Stimulated activated CD8-positive, alpha-beta memory T cell treated with anti-CD3 and anti-CD28 coated beads, Interleukin-4, amount 100 ng/mL, for 4 hours (primary cell): ENCODE measurements at regions not wholly inside any gene's neighbourhood (a gene's known extent, or its start where the extent isn't known, plus 50 kb on each side); places are given as distances from the start of the nearest gene placed in this dataset.

Experiments
- DNase-seq, 2 donors: peaks; one replicate each; pipeline ENCODE4 v3.0.0-alpha.2; 2020; ENCODE audit warnings: low read depth in 2 of 2, low spot score in 1 of 2

DNA sequence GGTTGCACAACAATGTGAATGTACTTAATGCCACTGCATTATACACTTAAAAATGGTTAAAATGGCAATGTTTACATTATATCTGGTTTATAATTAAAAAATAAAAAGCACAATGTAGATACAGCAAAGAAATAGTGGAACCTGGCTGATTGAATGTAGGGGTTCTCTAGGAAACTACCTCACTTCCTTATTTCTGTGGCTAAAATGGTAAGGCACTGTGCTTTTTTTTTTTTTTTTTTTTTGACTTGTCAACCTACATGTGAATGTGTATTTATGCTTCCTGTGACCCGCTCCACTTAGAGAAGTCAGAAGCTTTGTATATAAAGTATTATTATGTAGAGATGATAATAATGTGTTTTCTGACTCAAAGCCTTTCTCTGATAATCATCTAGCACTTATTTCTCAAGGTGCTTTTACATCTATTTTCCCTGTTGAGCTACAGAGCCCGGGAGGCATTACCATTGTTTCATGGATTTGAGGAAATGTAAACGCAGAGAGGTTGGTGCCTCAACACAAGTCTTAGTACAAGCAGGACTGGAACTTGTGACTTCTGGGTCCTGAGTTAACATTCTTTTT, 55.0 kb downstream of the SOX4 start:
- no peak for DNase-seq

DNA sequence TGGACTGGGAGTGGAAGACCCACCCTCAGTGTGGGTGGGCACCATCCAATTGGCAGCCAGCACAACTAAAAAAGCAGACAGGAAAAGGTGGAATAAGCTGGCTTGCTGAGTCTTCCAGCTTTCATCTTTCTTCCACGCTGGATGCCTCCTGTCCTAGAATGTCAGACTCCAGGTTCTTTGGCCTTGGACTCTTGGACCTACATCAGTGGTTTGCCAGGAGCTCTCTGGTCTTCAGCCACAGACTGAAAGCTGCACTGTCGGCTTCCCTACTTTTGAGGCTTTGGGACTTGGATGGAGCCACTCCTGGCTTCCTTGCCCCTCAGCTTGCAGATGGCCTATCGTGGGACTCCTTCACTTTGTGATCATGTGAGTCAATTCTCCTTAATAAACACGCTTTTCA, 59.8 kb downstream of the SOX4 start:
- no peak for DNase-seq

DNA sequence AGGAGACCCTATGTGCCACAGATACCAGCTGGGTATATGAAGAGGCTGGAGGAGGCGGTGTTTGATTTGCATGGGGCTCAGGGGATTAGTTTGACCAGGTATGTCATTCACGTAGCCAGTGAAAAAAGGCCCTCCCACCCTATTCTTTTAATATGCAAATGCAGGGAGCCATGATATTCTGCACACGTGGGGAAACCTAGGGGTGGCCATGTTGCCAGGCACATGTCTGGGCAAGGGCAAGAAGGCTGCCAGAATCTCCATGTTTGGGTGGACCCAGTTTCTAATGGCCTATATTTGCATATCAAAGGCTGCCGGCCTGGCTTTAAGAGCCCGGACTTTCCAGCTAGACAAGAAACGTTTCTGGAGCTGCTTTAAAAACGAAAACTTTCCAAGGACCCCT, 60.4 kb downstream of the SOX4 start:
- DNase-seq, result no peak

DNA sequence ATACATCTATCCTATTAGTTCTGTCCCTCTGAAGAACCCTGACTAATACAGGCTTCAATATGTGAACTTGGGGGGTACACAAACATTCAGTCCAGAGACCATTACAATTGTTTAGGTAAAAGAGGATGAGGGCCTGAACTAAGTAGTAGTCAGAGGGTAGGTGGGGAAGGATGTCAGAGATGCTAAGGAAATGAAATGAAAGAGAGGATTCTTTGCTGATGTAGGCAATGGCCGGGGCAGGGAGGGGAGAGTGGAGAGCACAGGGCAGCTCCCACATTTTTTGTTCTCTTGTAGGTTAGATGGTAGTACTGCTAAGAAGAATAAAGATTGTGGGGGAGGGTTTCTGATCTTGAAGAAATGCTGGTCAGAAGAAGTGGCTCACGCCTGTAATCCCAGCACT, 60.8 kb downstream of the SOX4 start:
- DNase-seq, result no peak

DNA sequence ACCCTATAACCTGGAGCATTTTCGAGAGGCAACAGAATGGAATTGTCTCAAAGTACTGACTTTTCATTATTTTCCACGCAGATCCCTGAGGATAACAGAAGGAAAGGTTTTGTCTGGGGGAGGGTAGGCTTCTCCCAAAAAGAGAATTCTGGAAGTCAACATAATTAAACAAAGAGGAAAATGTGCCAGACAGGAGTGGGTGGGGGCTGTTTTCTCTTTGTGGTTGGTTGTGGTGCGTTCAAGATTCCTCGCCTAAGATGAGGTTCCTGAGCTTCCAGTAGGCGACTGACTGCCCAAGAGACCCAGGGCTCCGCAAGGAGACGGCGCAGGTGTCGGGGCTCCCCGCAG, 70.4 kb downstream of the SOX4 start:
- DNase-seq, result no peak

DNA sequence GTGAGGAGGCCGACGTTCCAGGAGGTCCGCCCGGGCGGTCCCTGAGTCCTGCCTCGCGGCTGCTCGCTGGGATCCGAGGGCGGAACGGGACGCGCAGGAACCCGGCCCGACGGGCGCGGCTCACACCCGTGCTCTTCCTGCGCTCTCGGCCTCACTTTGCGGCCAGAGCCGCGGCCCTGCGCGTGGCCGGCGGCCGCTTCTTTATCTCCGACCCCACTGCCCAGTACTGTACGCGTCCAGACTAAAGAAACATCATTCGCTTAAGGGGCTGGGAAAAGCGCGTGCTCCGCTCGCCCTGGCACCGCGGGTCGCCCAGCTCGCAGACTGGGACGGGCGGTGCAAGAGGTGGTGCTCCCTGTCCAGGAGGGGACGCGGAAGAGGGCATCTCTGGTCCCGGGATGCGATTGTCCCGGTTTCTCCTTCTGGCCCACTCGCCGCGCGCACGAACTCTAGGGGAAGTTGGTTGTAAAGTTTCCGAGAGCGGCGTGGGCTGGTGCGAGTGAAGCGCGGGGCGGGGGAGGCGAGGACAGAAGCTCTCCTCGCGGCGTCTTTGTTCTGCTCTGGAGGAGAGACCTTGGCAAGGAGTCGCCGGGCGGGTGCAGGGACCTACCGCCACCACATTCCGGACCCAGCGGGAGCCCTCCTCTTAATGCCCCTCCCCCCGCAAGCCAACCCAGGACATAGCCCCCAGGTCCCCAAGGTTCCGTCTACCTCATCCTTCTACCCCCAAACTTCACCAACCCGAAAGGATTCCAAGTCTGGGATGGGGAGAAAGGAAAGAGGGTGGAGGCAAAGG, 71.0 kb downstream of the SOX4 start:
- DNase-seq, result no peak

DNA sequence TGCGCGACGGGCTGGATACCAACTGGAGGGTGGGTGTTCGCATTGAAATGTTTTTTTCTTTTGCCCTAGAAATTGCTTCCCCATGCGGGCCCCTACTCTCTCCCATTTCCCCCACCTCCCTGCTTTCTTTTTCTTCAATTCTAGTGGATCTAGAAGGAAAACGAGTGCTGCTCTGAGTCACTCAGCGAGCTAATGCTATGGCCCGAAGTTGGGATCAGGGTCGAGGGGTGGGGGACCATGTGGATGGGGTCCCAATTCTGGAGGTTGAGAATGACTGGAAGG, 71.5 kb downstream of the SOX4 start:
- DNase-seq, result no peak

DNA sequence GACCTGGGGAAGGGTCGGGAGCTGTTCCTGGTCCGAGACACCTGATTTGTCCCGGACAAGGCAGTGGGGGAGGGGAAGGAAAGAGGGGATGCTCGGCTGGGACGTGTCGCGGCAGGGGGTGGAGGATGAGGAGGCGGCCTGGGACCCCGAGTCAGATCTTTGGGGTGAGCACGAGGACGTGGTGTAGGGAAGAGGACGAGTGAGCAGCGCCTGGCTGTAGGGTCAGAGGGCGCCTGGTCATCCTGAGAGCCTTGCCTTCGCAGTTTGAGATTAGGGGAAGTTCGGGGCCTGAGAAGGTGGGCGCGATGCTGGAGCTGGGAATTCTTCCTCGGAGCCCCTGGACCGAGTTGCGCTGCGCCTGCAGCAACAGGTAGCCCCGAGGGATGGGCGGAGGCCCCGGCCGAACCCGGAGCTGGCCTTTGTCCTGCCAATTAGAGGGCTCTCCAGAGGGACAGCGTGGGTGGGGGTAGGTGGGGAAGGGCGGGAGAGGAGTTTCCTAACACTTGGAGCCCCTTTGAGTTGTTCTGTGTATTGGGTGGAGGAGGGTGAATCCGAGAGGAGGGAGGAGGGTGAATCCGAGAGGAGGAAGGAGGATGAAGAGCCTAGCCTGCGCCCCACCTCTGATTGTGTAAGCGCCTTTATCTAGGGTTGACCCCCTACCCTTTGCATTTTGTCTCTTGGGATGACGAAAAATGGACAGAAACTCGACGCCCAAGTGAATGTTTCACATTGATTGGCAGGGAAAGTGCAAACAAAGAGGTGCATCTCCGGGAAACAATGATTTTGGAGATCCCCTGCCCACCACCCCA, 72.0 kb downstream of the SOX4 start:
- DNase-seq, result no peak

DNA sequence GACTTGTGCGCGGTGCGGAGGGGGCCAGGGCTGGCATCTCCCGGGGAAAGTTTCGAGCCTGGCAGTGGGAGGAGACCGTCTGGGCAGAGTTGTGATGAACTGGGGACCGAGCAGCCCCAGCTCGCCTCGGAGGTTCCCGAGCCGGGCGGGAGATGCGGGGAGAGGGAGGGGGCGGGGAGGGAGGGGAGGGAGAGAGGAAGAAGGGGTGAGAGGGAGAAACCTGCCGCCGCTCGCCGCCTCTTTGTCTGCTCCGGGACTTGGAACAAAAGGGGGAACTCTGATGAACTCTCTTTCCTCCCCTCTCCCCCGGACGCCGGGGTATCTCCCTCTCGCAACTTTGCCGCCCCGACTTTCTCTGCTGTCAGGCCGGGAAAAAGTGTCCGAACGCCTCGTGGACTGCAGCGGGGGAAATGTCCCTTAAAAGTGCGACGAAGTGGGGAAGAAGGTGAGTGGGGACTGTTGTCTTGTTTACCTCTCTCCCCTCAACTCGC, 72.7 kb downstream of the SOX4 start:
- no peak for DNase-seq

DNA sequence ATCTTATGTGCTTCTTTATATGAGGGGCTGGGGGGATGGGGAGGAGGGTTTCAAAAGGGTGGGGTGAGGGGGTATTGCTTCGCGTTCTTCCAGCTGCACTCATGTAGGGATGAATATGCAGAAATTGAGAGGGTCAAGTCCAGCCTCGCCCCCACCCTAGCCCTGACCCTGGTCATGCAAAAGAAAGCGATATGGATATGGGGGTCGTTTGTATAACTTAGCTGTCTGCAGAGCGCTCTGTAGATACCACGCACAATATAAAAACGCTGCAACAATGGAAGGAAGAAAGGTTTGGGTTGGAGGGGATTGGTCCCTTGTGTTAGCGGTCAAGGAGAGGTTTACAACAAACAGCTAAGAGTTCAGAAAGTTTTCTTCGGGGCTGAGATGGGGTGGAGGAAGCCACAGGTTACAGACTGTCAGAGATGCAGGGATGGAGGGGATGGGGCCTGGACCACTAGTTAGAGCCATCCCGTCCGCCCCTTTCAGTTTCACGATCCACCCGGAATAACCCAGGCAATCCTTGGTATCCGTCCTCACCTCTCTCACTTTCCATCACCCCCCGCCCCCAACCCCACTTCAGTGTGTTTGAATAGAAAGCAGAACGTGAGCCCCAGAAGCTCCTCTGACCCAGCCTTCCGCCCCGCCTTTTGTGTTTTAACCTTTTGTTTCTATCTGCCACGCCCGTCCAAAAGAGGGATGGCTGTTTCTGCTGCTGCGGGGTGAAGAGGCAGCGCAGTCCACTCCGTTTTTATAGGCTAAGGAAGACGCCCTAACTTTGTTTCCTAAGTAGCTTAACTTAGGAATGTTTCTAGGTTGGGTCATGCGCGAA, 73.5 kb downstream of the SOX4 start:
- no peak for DNase-seq

DNA sequence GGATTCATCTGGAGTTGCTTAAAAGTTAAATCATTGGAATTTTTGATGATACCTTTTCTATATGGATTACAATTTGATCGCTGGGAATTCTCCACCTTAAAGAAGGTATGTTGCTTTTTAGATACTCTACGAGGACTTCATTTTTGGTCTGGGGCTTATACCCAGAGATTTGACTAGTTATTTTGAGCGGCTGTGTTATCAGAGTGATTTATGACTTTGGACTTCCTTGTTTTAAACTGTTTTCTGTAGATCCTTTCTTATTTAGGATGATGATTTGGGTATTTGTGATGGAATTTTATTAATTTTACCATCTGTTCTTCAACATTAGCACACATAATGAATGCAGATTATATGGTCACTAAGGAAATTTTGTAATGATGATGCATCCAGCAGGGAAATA, 75.2 kb downstream of the SOX4 start:
- no peak for DNase-seq

DNA sequence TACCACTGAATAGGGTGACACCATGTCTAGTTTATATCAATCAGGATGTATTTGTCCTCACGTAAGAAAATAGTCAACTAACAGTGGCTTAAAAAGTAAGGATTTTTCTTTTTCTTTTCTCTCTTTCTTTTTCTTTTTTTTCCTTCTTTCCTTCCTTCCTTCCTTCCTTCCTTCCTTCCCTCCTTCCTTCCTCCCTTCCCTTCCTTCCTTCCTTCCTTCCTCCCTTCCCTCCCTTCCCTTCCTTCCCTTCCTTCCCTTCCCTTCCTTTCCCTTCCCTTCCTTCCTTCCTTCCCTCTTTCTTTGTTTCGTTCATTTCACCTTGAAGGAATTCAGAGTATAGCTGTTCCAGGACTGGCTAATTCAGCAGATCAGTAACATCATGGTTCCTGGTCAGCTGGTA, 83.2 kb downstream of the SOX4 start:
- DNase-seq, result no peak

DNA sequence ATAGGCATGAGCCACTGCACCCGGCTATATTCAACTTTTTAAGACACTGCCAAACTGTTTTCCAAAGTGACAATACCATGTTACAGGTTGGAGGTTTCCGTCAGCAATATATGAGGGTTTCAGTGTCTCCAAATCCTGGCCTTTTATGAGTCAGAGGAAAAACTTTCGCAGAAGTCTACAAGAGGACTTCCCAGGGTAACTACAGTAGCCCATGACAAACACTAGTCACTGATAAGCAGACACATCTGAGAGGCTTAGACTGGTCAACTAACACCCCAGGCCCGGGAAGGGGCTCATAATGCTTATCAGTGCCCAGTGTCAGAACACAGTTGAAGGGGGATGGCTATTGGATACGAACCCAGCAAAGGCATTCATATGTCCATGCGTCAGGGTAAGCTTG, 85.4 kb downstream of the SOX4 start:
- DNase-seq, result no peak

DNA sequence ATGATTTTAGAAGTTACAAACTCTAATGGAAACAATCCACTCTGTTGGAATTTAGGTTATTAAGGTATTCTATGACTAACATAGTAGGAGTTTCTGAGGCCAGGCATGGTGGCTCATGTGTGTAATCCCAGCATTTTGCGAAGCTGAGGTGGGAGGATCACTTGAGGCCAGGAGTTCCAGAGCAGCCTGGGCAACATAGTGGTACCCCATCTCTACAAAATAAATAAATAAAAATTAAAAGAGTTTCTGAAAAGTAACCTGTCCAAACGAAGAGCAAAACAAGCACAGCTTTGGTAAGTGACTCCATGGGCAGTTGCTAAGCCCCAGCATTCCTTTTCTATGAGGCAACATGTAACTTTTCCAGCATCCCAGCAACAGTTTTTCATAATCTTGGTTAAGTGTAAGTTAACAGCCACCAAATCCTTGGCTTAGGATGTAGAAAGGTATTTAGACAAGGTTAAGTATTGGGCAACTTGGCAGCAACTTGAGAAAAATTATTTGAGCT, 86.3 kb downstream of the SOX4 start:
- DNase-seq, result no peak

DNA sequence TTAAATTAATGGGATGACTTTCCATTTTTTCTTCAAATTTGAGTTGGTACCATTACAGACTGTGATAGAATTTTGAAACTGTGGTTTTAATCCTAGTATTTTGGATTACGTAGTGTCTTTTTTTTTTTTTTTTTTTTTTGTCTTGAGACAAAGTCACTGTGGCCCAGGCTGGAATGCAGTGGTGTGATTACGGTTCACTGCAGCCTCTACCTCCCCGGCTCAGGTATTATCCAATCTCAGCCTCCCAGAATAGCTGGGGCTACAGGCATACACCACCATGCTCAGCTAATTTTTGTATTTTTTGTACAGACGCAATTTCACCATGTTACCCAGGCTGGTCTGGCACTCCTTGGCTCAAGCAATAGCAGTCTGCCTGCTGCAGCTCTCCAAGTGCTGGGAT, 87.1 kb downstream of the SOX4 start:
- no peak for DNase-seq

DNA sequence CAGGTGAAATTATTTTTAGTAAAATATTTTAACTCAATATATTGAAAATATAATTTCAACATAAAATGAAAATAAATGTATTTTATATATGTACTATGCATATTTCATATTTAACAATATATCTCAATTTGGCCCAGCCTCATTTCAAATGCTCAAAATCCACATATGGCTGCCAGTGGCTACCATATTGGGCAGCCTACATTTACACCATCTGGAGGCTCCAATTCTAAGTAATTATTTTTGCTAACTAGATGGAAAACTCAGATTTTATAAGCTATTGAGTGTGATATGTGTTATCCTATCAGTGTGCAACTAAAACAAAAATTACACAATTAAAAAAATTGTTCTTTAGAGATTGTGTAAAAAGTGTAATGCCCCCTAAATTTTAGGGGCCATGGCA, 96.9 kb downstream of the SOX4 start:
- DNase-seq, result no peak

DNA sequence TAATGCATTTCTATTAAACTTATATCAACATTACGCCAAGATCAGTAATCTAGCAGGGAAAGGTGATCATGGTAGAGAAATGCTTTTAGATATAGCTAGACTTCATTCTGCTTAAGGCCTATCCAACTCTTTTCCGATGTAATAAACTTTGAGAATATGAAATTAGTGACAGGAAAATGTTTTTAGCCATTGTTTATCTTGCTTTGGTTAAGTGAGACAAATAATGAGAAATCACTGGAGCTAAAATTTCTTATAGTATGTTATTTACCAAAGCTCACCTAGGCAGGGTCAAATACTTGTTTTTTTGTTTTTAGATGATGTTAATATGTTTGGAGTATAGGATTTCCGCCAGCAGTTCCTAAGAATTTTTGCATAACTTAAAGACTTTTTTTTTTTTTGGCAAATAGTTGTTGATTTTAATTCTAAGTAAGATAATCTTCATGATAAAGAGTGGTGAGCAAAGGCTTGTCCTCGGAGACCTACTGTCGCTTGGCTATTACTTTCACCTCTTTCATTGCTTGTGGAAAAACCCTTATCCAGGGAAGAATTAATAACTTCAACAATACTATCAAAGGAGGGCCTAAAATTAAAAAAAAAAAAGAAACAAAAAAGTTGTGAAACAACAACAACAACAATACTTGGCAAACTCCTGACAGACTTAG, 98.3 kb downstream of the SOX4 start:
- no peak for DNase-seq

DNA sequence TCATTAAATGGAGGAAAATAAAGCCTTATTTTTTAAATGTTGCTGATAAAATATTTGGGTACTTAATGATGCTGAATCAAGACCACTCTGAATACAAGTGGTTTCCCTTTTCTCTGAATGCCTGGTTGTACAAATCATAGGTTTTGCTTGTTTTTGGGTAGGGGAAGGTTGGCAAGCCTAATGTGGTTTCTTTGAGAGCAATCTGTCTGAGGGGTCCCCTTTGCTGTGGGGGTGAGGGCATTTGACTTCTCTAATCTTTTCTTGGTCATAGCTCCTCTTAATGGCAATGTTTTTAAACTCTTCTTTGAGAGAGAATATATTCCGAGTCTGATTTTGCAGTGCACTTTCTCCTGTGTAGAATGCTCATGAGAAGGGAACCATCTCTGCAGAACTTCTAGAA, 99.2 kb downstream of the SOX4 start:
- DNase-seq, result no peak

DNA sequence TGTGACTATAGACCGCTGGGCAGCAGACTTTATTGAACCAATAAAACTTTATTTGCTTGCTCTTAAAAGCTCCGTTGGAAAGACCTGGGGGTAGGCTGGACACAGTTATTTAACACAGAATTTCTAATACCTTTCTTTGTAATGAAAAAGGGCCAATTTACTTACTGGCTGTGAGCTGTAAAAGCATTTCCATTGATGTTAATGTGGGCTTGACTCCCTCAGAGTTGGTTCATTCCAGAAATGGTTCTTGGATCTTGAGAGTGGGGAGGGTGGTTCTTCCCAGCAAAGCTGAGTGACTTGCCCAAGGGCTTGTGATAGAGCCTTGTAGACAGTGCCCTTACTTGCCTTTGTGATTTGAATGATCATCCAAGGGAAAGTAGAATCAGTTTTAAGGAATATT, 100.6 kb downstream of the SOX4 start:
- DNase-seq, result no peak

DNA sequence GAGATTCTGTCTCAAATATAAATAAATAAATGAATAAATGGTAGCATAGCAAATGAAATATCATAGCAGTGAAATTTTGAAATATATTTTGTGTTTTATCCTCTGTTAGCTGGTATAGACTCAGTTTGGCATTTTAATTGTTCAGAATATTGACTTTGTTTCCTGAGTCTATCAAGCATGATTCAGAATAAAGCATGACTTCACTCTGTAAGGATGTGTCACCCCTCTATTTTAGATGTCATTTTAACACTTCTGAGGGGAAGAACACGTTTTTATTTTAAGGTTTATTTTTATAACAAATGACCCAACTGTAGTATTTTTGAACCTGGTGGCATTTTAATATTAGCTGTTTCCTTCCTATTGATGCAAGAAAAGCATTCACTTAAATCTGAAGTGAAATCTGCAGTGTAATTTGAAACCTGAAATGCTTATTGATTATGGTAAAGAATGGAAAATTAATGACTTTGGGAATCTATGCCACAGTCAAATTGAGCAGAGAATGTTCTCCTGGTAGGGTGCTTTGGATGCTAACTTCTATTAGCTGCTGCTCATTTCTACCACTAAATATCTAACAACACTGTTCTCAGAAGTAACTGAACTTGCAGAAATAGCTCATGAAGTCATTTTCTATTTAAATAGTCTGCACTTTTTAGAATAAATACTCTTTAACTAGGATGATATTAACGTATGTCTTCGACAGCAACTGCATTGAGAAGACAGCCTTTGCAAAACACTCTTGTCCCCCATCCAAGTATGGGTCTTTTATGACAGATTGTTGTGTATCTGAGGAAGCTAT, 114.2 kb downstream of the SOX4 start:
- no peak for DNase-seq
